ENCODE measurements at regions not wholly inside any gene's neighbourhood (a gene's known extent, or its start where the extent isn't known, plus 50 kb on each side); places are given as distances from the start of the nearest gene placed in this dataset.

DNA sequence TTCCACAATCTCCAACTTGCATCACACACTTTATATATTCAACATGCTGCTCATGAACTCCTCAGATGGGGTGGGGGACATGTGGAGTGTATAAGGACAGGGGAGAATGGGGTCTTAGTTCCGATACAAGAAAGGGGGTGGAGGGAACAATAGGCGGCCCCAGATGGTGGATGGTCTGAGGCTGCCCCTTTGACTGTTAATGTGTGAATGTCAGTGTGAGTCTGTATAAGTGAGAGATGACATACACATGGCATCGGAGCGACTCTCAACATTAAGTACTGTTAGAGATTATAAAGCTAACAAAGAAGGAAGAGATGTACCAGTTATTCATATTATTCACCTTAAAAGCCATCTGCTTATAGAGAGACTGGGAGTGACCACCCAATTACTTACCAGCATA lies 193.1 kb downstream of the AXIN2 start:
- Histone ChIP-seq H3K9me3 (ENCODE audit: insufficient read depth, low read length, severe bottlenecking) (no peaks in the 10 kb centered on the region), H3K79me2 (ENCODE audit: insufficient read depth, low read length) (no peaks in the 10 kb centered on the region)

GRCh38 chr17:65366102-65366844 lies 195.2 kb downstream of the AXIN2 start:
- Histone ChIP-seq H3K27ac (ENCODE audit: low read length) (no peak overlapping the region), H2AFZ (ENCODE audit: low read depth, low read length) (no peak overlapping the region), H3K4me3 (ENCODE audit: low read depth in 1 of 2, low read length in 2 of 2) (no peak overlapping the region), H3K27me3 (ENCODE audit: insufficient read depth, low read length, poor library complexity) (peaks cover 3% of the 10 kb centered on the region), H3K4me2 (ENCODE audit: insufficient read depth, low read length) (no peak overlapping the region), H3K36me3 (ENCODE audit: insufficient read depth, low read length) (no peaks in the 10 kb centered on the region), H4K20me1 (ENCODE audit: insufficient read depth, low read length) (no peaks in the 10 kb centered on the region), H3K79me2 (ENCODE audit: insufficient read depth, low read length) (no peaks in the 10 kb centered on the region), H3K4me1 (ENCODE audit: insufficient read depth, low read length) (no peaks in the 10 kb centered on the region), H3K9me3 (ENCODE audit: insufficient read depth, low read length, severe bottlenecking) (no peaks in the 10 kb centered on the region), H3K9ac (ENCODE audit: low read depth, low read length) (no peak overlapping the region)
- no peak for ATAC-seq (ENCODE audit: insufficient read depth, low read depth)
- no peak for DNase-seq
- TF ChIP-seq, protein P1, sequence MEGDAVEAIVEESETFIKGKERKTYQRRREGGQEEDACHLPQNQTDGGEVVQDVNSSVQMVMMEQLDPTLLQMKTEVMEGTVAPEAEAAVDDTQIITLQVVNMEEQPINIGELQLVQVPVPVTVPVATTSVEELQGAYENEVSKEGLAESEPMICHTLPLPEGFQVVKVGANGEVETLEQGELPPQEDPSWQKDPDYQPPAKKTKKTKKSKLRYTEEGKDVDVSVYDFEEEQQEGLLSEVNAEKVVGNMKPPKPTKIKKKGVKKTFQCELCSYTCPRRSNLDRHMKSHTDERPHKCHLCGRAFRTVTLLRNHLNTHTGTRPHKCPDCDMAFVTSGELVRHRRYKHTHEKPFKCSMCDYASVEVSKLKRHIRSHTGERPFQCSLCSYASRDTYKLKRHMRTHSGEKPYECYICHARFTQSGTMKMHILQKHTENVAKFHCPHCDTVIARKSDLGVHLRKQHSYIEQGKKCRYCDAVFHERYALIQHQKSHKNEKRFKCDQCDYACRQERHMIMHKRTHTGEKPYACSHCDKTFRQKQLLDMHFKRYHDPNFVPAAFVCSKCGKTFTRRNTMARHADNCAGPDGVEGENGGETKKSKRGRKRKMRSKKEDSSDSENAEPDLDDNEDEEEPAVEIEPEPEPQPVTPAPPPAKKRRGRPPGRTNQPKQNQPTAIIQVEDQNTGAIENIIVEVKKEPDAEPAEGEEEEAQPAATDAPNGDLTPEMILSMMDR (IDR thresholded peaks at IDR 0.05; ENCODE audit: borderline replicate concordance, extremely low read depth, low read length, poor library complexity, severe bottlenecking), result no peak
- no peak for TF ChIP-seq EZH2 (IDR thresholded peaks at IDR 0.05; ENCODE audit: borderline replicate concordance, low read depth, low read length, severe bottlenecking)

More for the DNA sequence above, 193.1 kb downstream of the AXIN2 start:
- no peak for DNase-seq
- Histone ChIP-seq H2AFZ (ENCODE audit: low read depth, low read length) (no peak overlapping the region), H3K9ac (ENCODE audit: low read depth, low read length) (no peak overlapping the region), H3K27me3 (ENCODE audit: insufficient read depth, low read length, poor library complexity) (peaks cover 3% of the 10 kb centered on the region), H4K20me1 (ENCODE audit: insufficient read depth, low read length) (no peaks in the 10 kb centered on the region), H3K4me2 (ENCODE audit: insufficient read depth, low read length) (no peak overlapping the region), H3K36me3 (ENCODE audit: insufficient read depth, low read length) (no peaks in the 10 kb centered on the region), H3K4me3 (ENCODE audit: low read depth in 1 of 2, low read length in 2 of 2) (no peak overlapping the region), H3K27ac (ENCODE audit: low read length) (no peak overlapping the region), H3K4me1 (ENCODE audit: insufficient read depth, low read length) (no peaks in the 10 kb centered on the region)
- no peak for TF ChIP-seq EZH2 (IDR thresholded peaks at IDR 0.05; ENCODE audit: borderline replicate concordance, low read depth, low read length, severe bottlenecking)
- TF ChIP-seq, protein P1 (IDR thresholded peaks at IDR 0.05; ENCODE audit: borderline replicate concordance, extremely low read depth, low read length, poor library complexity, severe bottlenecking), result no peak
- ATAC-seq (ENCODE audit: insufficient read depth, low read depth), result no peak

DNA sequence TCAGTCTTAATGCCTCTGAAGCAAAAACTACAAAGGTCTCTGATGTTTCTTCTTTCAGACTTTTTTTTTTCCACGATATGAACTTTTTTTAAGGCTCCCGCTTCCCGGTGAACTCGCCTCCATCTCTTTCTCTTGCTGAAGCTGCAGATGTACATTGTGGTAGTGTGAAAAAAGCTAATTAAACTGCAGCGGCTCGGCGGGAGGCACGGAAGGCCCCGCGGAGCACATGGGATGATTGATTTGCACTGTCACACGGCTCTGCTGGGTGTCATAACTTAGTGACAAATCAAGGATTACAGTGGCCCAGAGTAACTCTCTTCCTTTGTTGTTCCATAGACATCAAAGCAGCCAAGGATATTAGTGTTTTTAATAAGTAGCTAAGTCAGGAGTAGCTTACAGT lies 196.3 kb downstream of the AXIN2 start:
- TF ChIP-seq, protein P1 (IDR thresholded peaks at IDR 0.05; ENCODE audit: borderline replicate concordance, extremely low read depth, low read length, poor library complexity, severe bottlenecking), result no peak
- no peak for TF ChIP-seq EZH2 (IDR thresholded peaks at IDR 0.05; ENCODE audit: borderline replicate concordance, low read depth, low read length, severe bottlenecking)
- H3K27ac ChIP-seq (ENCODE audit: low read length), result no peak overlapping the region
- no peak overlapping the region for H3K4me3 ChIP-seq (ENCODE audit: low read depth in 1 of 2, low read length in 2 of 2)
- no peaks in the 10 kb centered on the region for H3K36me3 ChIP-seq (ENCODE audit: insufficient read depth, low read length)
- H3K79me2 ChIP-seq (ENCODE audit: insufficient read depth, low read length), result no peaks in the 10 kb centered on the region
- no peaks in the 10 kb centered on the region for H3K27me3 ChIP-seq (ENCODE audit: insufficient read depth, low read length, poor library complexity)
- no peak overlapping the region; the same call in 1 of the 2 replicates for H2AFZ ChIP-seq (ENCODE audit: low read depth, low read length)
- no peaks in the 10 kb centered on the region for H4K20me1 ChIP-seq (ENCODE audit: insufficient read depth, low read length)
- ATAC-seq (ENCODE audit: insufficient read depth, low read depth) (no peak), DNase-seq (no peak)
- H3K4me2 ChIP-seq (ENCODE audit: insufficient read depth, low read length), result no peak overlapping the region
- H3K9me3 ChIP-seq (ENCODE audit: insufficient read depth, low read length, severe bottlenecking), result no peaks in the 10 kb centered on the region
- H3K9ac ChIP-seq (ENCODE audit: low read depth, low read length), result no peak overlapping the region
- H3K4me1 ChIP-seq (ENCODE audit: insufficient read depth, low read length), result no peaks in the 10 kb centered on the region

All from DND-41 (cell line).